Embryonic facial prominence (tissue), 1 donor: ENCODE measurements at regions not wholly inside any gene's neighbourhood (a gene's known extent, or its start where the extent isn't known, plus 50 kb on each side); places are given as distances from the start of the nearest gene placed in this dataset.
"Not testable (repeated sequence)": the region's sequence is repeated elsewhere in the genome, so short reads cannot be mapped to it uniquely, and the experiment has no call there.

Experiments used
- DNase-seq: peaks from one replicate; pipeline ENCODE4 v3.0.0-alpha.2; 2016; ENCODE audit errors: extremely low spot score

GRCh38 chr3:59192473-59192872 is 142.6 kb upstream of the CFAP20DC start:
- DNase-seq = no peak

- no peak for DNase-seq
These were observed 141.8 kb upstream of the CFAP20DC start for GRCh38 chr3:59191651-59192050.

GRCh38 chr3:59189939-59190338 is 140.1 kb upstream of the CFAP20DC start:
- no peak for DNase-seq

GRCh38 chr3:59189526-59189925 is 139.7 kb upstream of the CFAP20DC start:
- no peak for DNase-seq

- DNase-seq = no peak
These were observed 136.9 kb upstream of the CFAP20DC start for GRCh38 chr3:59186725-59187124.

GRCh38 chr3:59185591-59186369 is 136.0 kb upstream of the CFAP20DC start:
- DNase-seq = peak; percentile 28

- DNase-seq = no peak
These were observed 130.2 kb upstream of the CFAP20DC start for GRCh38 chr3:59180006-59180405.

- no peak for DNase-seq
These were observed 128.9 kb upstream of the CFAP20DC start for GRCh38 chr3:59178698-59179097.

GRCh38 chr3:59171491-59171890 is 121.7 kb upstream of the CFAP20DC start:
- no peak for DNase-seq

- not testable (repeated sequence) for DNase-seq
These were observed 120.3 kb upstream of the CFAP20DC start for GRCh38 chr3:59170166-59170565.

- DNase-seq = no peak
These were observed 117.9 kb upstream of the CFAP20DC start for GRCh38 chr3:59167756-59168155.

GRCh38 chr3:59163953-59164352 is 114.1 kb upstream of the CFAP20DC start:
- no peak for DNase-seq

GRCh38 chr3:59161048-59161447 is 111.2 kb upstream of the CFAP20DC start:
- no peak for DNase-seq

- DNase-seq = no peak
These were observed 110.4 kb upstream of the CFAP20DC start for GRCh38 chr3:59160133-59160746.

GRCh38 chr3:59153648-59154047 is 103.8 kb upstream of the CFAP20DC start:
- DNase-seq = no peak

GRCh38 chr3:59152943-59153342 is 103.1 kb upstream of the CFAP20DC start:
- DNase-seq = no peak

GRCh38 chr3:59150039-59150438 is 100.2 kb upstream of the CFAP20DC start:
- DNase-seq = no peak

GRCh38 chr3:59149166-59149565 is 99.3 kb upstream of the CFAP20DC start:
- DNase-seq = no peak

GRCh38 chr3:59143447-59143846 is 93.6 kb upstream of the CFAP20DC start:
- no peak for DNase-seq

GRCh38 chr3:59142556-59142955 is 92.7 kb upstream of the CFAP20DC start:
- no peak for DNase-seq

- no peak for DNase-seq
These were observed 89.1 kb upstream of the CFAP20DC start for GRCh38 chr3:59138966-59139365.

GRCh38 chr3:59137415-59137814 is 87.6 kb upstream of the CFAP20DC start:
- DNase-seq = no peak

- no peak for DNase-seq
These were observed 86.3 kb upstream of the CFAP20DC start for GRCh38 chr3:59136081-59136480.
